Loucy (cell line): ENCODE measurements at regions not wholly inside any gene's neighbourhood (a gene's known extent, or its start where the extent isn't known, plus 50 kb on each side); places are given as distances from the start of the nearest gene placed in this dataset.

Source experiments
- H2AFZ ChIP-seq: fragments of 200-600 bp; sonication (generic); 2 replicates; pipeline ENCODE4 v1.6.0; 2016; ENCODE audit warnings: antibody characterized with exemption, mild to moderate bottlenecking, low read length, moderate library complexity
- H3F3A ChIP-seq: fragments of 200-600 bp; 2 replicates; pipeline ENCODE4 v1.6.0; 2016; ENCODE audit warnings: antibody characterized with exemption, low read depth, mild to moderate bottlenecking
- H3K27me3 ChIP-seq: fragments of 200-600 bp; sonication (generic); 2 replicates; pipeline ENCODE4 v1.6.1; 2014; ENCODE audit warnings: low read length, mild to moderate bottlenecking; ENCODE audit not compliant: insufficient read depth, poor library complexity, severe bottlenecking
- H3K36me3 ChIP-seq: fragments of 200-600 bp; sonication (generic); 2 replicates; pipeline ENCODE4 v1.6.1; 2016; ENCODE audit warnings: low read length; ENCODE audit not compliant: insufficient read depth
- H3K4me1 ChIP-seq: fragments of 200-600 bp; sonication (generic); 2 replicates; pipeline ENCODE4 v1.5.1; 2014; ENCODE audit warnings: low read length, mild to moderate bottlenecking; ENCODE audit not compliant: insufficient read depth, poor library complexity, severe bottlenecking
- H3K4me2 ChIP-seq: fragments of 200-600 bp; sonication (generic); 2 replicates; pipeline ENCODE4 v1.6.0; 2014; ENCODE audit warnings: antibody characterized with exemption, low read length, low read depth, mild to moderate bottlenecking; ENCODE audit not compliant: poor library complexity, severe bottlenecking
- H3K4me3 ChIP-seq: fragments of 200-600 bp; sonication (generic); 2 replicates; pipeline ENCODE4 v1.5.1; 2014; ENCODE audit warnings: low read length, mild to moderate bottlenecking, mixed read lengths; ENCODE audit not compliant: poor library complexity, severe bottlenecking
- H3K79me2 ChIP-seq: fragments of 200-600 bp; sonication (generic); 2 replicates; pipeline ENCODE4 v1.6.1; 2014; ENCODE audit warnings: low read length; ENCODE audit not compliant: insufficient read depth
- H3K9ac ChIP-seq: fragments of 200-600 bp; sonication (generic); 2 replicates; pipeline ENCODE4 v1.6.0; 2014; ENCODE audit warnings: mild to moderate bottlenecking, low read depth, low read length, moderate library complexity; ENCODE audit not compliant: poor library complexity, severe bottlenecking
- H3K9me2 ChIP-seq: fragments of 200-600 bp; sonication (generic); replicated peaks from 2 replicates; pipeline ENCODE4 v1.6.1; 2016; ENCODE audit warnings: low read depth, low read length, mixed read lengths
- H3K9me3 ChIP-seq: fragments of 200-600 bp; sonication (generic); 2 replicates; pipeline ENCODE4 v1.6.1; 2014; ENCODE audit warnings: mild to moderate bottlenecking, antibody characterized with exemption, low read length, low read depth; ENCODE audit not compliant: insufficient read depth
- H4K20me1 ChIP-seq: fragments of 200-600 bp; sonication (generic); 2 replicates; pipeline ENCODE4 v1.6.0; 2014; ENCODE audit warnings: antibody characterized with exemption, low read length, mild to moderate bottlenecking; ENCODE audit not compliant: insufficient read depth, poor library complexity, severe bottlenecking
- EZH2phosphoT487 ChIP-seq: fragments of 200-600 bp; IDR thresholded peaks from 2 replicates; pipeline ENCODE4 v1.6.1; 2018; ENCODE audit warnings: antibody characterized with exemption, mild to moderate bottlenecking, moderate library complexity, borderline replicate concordance
- TF ChIP-seq, protein P1 (sequence below): fragments of 200-600 bp; sonication (generic); conservative IDR thresholded peaks from 2 replicates; pipeline ENCODE4 v1.5.1; 2014; ENCODE audit warnings: mild to moderate bottlenecking, antibody characterized with exemption, low read length

DNA sequence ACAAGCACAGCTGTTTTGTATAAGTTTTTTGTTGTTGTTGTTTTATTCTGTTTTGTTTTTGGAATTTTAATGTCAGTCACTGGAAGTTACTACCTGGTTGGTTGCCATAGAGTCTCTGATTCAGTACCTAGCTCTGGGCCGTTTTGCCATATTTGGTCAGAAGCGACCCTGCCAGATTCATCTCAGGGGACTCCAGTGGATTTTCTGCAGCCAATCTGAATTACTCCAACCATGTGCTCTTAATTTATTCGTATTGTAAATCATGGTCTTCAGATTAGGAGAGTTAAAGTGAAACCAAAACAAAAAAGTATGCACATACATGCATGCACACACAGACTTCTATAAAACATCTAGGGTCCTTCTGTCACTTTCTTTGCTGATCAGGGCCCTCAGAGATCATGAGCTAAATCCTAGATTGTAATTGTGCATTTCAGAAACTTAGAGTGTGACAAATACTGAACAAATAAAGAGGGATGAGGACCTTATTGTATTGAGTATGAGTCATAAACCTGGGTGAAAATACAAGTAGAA is 317.4 kb upstream of the UBE2E3 start:
- Histone ChIP-seq H3F3A (no peaks in the 10 kb centered on the region), H3K9ac (no peak overlapping the region), H3K27me3 (no peaks in the 10 kb centered on the region), H3K4me1 (peaks cover 6% of the 10 kb centered on the region), H3K9me2 (no peaks in the 10 kb centered on the region), H3K9me3 (no peaks in the 10 kb centered on the region), H3K36me3 (no peaks in the 10 kb centered on the region), H3K4me3 (peak overlapping the region; percentile 30), H3K4me2 (peak overlapping the region; percentile 51), H4K20me1 (no peaks in the 10 kb centered on the region), H3K79me2 (no peaks in the 10 kb centered on the region), H2AFZ (peak overlapping the region; percentile 58; the same call in 1 of the 2 replicates)
- TF ChIP-seq EZH2phosphoT487: no peak
- TF ChIP-seq, protein P1, sequence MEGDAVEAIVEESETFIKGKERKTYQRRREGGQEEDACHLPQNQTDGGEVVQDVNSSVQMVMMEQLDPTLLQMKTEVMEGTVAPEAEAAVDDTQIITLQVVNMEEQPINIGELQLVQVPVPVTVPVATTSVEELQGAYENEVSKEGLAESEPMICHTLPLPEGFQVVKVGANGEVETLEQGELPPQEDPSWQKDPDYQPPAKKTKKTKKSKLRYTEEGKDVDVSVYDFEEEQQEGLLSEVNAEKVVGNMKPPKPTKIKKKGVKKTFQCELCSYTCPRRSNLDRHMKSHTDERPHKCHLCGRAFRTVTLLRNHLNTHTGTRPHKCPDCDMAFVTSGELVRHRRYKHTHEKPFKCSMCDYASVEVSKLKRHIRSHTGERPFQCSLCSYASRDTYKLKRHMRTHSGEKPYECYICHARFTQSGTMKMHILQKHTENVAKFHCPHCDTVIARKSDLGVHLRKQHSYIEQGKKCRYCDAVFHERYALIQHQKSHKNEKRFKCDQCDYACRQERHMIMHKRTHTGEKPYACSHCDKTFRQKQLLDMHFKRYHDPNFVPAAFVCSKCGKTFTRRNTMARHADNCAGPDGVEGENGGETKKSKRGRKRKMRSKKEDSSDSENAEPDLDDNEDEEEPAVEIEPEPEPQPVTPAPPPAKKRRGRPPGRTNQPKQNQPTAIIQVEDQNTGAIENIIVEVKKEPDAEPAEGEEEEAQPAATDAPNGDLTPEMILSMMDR: no peak

GRCh38 chr2:180662521-180662920 is 317.9 kb upstream of the UBE2E3 start:
- Histone ChIP-seq H3K4me2 (peak overlapping the region; percentile 51), H4K20me1 (no peaks in the 10 kb centered on the region), H3K4me3 (no peak overlapping the region), H3K9ac (no peak overlapping the region), H3K9me3 (no peaks in the 10 kb centered on the region), H3K27me3 (no peaks in the 10 kb centered on the region), H3F3A (no peaks in the 10 kb centered on the region), H2AFZ (no peak overlapping the region; the same call in 1 of the 2 replicates), H3K79me2 (no peaks in the 10 kb centered on the region), H3K9me2 (no peaks in the 10 kb centered on the region), H3K4me1 (peaks cover 6% of the 10 kb centered on the region), H3K36me3 (no peaks in the 10 kb centered on the region)
- no peak for TF ChIP-seq EZH2phosphoT487
- TF ChIP-seq, protein P1: no peak

GRCh38 chr2:180661686-180662030 is 318.7 kb upstream of the UBE2E3 start:
- no peak overlapping the region for H2AFZ ChIP-seq
- no peaks in the 10 kb centered on the region for H3F3A ChIP-seq
- H3K4me2 ChIP-seq: no peak overlapping the region
- H3K36me3 ChIP-seq: no peaks in the 10 kb centered on the region
- no peaks in the 10 kb centered on the region for H4K20me1 ChIP-seq
- H3K9ac ChIP-seq: no peak overlapping the region
- no peak overlapping the region for H3K4me3 ChIP-seq
- H3K79me2 ChIP-seq: no peaks in the 10 kb centered on the region
- no peaks in the 10 kb centered on the region for H3K27me3 ChIP-seq
- H3K9me2 ChIP-seq: no peaks in the 10 kb centered on the region
- no peak for TF ChIP-seq EZH2phosphoT487
- TF ChIP-seq, protein P1: no peak
- H3K9me3 ChIP-seq: no peaks in the 10 kb centered on the region
- H3K4me1 ChIP-seq: peaks cover 6% of the 10 kb centered on the region
